GM12878 (cell line): ENCODE measurements at regions not wholly inside any gene's neighbourhood (a gene's known extent, or its start where the extent isn't known, plus 50 kb on each side); places are given as distances from the start of the nearest gene placed in this dataset.
A peak's percentile ranks its signal among the peaks of the same experiment; 100 is the strongest.

Experiments used
- ATAC-seq: fragments of 200-7000 bp; cut with Tn5 transposase; 3 replicates; pipeline ENCODE4 v1.9.1; 2020; ENCODE audit warnings: mild to moderate bottlenecking, moderate library complexity
- BruUV-seq: library from RNA; stranded (reverse); fragments of 400-500 nt; replicated peaks from 2 replicates; lab custom pipeline; 2021; lab: Mats Ljungman, UMichigan
- CTCF ChIA-PET: fragments of 300-600 bp; sonication (Branson Sonifier 250); formaldehyde crosslinking; extraction: SDS; loops from one replicate; lab custom pipeline; 2021; ENCODE audit warnings: inconsistent platforms; lab: Yijun Ruan, JAX
- POLR2A ChIA-PET: fragments of 350-600 bp; formaldehyde crosslinking; extraction: SDS; loops from one replicate; lab custom pipeline; 2021; ENCODE audit warnings: inconsistent platforms; lab: Charles Lee
- RAD21 ChIA-PET: fragments of 300-600 bp; sonication (Branson Sonifier 250); formaldehyde crosslinking; loops from one replicate; lab custom pipeline; 2023; ENCODE audit warnings: antibody characterized with exemption; ENCODE audit not compliant: unreplicated experiment; lab: Charles Lee
- SMC1A ChIA-PET: fragments of 300-600 bp; sonication (Branson Sonifier 250); formaldehyde crosslinking; loops from one replicate; lab custom pipeline; 2023; ENCODE audit not compliant: unreplicated experiment, uncharacterized antibody; lab: Charles Lee
- DNase-seq: peaks from one replicate; pipeline ENCODE4 v3.0.0-alpha.2; 2011; ENCODE audit warnings: low read depth, low spot score
- FAIRE-seq: peaks from 3 replicates; lab custom pipeline; 2011; peaks lifted over from hg19 to GRCh38; lab: Jason Lieb, UNC
- H2AFZ ChIP-seq: 2 replicates; pipeline ENCODE4 v1.6.0; 2011; ENCODE audit warnings: low read depth, low read length, control low read depth; ENCODE audit not compliant: control insufficient read depth
- H3K27ac ChIP-seq: 2 replicates; pipeline ENCODE4 v1.5.1; 2011; ENCODE audit warnings: control low read depth; ENCODE audit not compliant: control insufficient read depth, insufficient read depth
- H3K27me3 ChIP-seq, 2 experiments: replicated peaks in 1 of 2; 2 replicates each; pipeline versions ENCODE4 v1.6.0 to v1.6.1; 2011; ENCODE audit warnings: low read length in 1 of 2; ENCODE audit not compliant: control insufficient read depth in 2 of 2, insufficient read depth in 2 of 2
- H3K36me3 ChIP-seq, 2 experiments: 2 replicates each; pipeline ENCODE4 v1.5.1; 2011; ENCODE audit warnings: low read length in 1 of 2; ENCODE audit not compliant: control insufficient read depth in 2 of 2, insufficient read depth in 2 of 2
- H3K4me1 ChIP-seq: 2 replicates; pipeline ENCODE4 v1.6.1; 2011; ENCODE audit warnings: mild to moderate bottlenecking, low read length, moderate library complexity, mixed read lengths; ENCODE audit not compliant: control insufficient read depth, insufficient read depth
- H3K4me2 ChIP-seq: 2 replicates; pipeline ENCODE4 v1.6.0; 2011; ENCODE audit warnings: control low read depth; ENCODE audit not compliant: control insufficient read depth, insufficient read depth
- H3K4me3 ChIP-seq: fragments of 200-600 bp; sonication (generic); 2 replicates; pipeline ENCODE4 v1.5.1; 2016
- H3K79me2 ChIP-seq: 2 replicates; pipeline ENCODE4 v1.6.0; 2011; ENCODE audit warnings: low read length; ENCODE audit not compliant: control insufficient read depth, insufficient read depth
- H3K9ac ChIP-seq: 2 replicates; pipeline ENCODE4 v1.8.0; 2011; ENCODE audit warnings: low read length, control low read depth, mixed read lengths; ENCODE audit not compliant: control insufficient read depth, insufficient read depth
- H3K9me3 ChIP-seq: replicated peaks from 3 replicates; pipeline ENCODE4 v1.5.1; 2011; ENCODE audit warnings: mild to moderate bottlenecking, low read length; ENCODE audit not compliant: control insufficient read depth, insufficient read depth
- H4K20me1 ChIP-seq: 2 replicates; pipeline ENCODE4 v1.6.0; 2011; ENCODE audit not compliant: control insufficient read depth, insufficient read depth
- BCL11A ChIP-seq: IDR thresholded peaks from 2 replicates; pipeline ENCODE4 v1.6.1; 2011; ENCODE audit warnings: low read depth, low read length
- CBX5 ChIP-seq: sonication (generic); IDR thresholded peaks from 2 replicates; pipeline ENCODE4 v1.6.1; 2016; ENCODE audit warnings: low read depth, moderate library complexity, mild to moderate bottlenecking, inconsistent platforms
- CTCF ChIP-seq, 3 experiments: IDR thresholded peaks in 2 of 3; conservative IDR thresholded peaks in 1 of 3; 2 replicates each; pipeline ENCODE4 v1.5.1; 2011; ENCODE audit warnings: low read depth in 3 of 3, low read length in 3 of 3, mild to moderate bottlenecking in 3 of 3, control low read depth in 2 of 3, moderate library complexity in 2 of 3, inconsistent platforms in 1 of 3, mixed read lengths in 1 of 3; ENCODE audit not compliant: control insufficient read depth in 2 of 3, insufficient read depth in 1 of 3; ENCODE audit errors: extremely low read depth in 1 of 3
- E4F1 ChIP-seq: fragments of 450-650 bp; IDR thresholded peaks from 2 replicates; pipeline ENCODE4 v1.6.1; 2018; ENCODE audit warnings: borderline replicate concordance, mild to moderate bottlenecking; ENCODE audit not compliant: partially characterized antibody
- HSF1 ChIP-seq: fragments of 150-350 bp; IDR thresholded peaks from 2 replicates; pipeline ENCODE4 v1.6.1; 2014; ENCODE audit warnings: mild to moderate bottlenecking, low read depth, low read length
- NFYB ChIP-seq: IDR thresholded peaks from 2 replicates; pipeline ENCODE4 v1.6.1; 2011; ENCODE audit warnings: low read depth, mild to moderate bottlenecking, low read length, improper control_type of control experiment, moderate library complexity; ENCODE audit not compliant: insufficient read depth
- POU2F2 ChIP-seq: IDR thresholded peaks from 3 replicates; pipeline ENCODE4 v1.6.1; 2011; ENCODE audit warnings: low read depth, mild to moderate bottlenecking, low read length, borderline replicate concordance
- SIN3A ChIP-seq: IDR thresholded peaks from 2 replicates; pipeline ENCODE4 v1.6.1; 2012; ENCODE audit warnings: low read depth, low read length, improper control_type of control experiment
- SMAD5 ChIP-seq: IDR thresholded peaks from 2 replicates; pipeline ENCODE4 v1.6.1; 2016; ENCODE audit warnings: antibody characterized with exemption, low read depth
- SPI1 ChIP-seq: IDR thresholded peaks from 2 replicates; pipeline ENCODE4 v1.6.1; 2011; ENCODE audit warnings: low read depth, mild to moderate bottlenecking, low read length, moderate library complexity, borderline replicate concordance; ENCODE audit not compliant: insufficient read depth
- STAT3 ChIP-seq: IDR thresholded peaks from 2 replicates; pipeline ENCODE4 v1.6.1; 2011; ENCODE audit warnings: low read depth, low read length, improper control_type of control experiment
- SUZ12 ChIP-seq: fragments of 200-600 bp; sonication (generic); IDR thresholded peaks from one replicate; pipeline ENCODE4 v1.6.1; 2018; ENCODE audit warnings: antibody characterized with exemption, mild to moderate bottlenecking; ENCODE audit not compliant: unreplicated experiment
- USF1 ChIP-seq: IDR thresholded peaks from 2 replicates; pipeline ENCODE4 v1.6.1; 2011; ENCODE audit warnings: borderline replicate concordance, low read depth, mild to moderate bottlenecking, moderate library complexity, mixed read lengths, low read length; ENCODE audit not compliant: insufficient read depth; ENCODE audit errors: extremely low read length
- WRNIP1 ChIP-seq: IDR thresholded peaks from 2 replicates; pipeline ENCODE4 v1.6.1; 2011; ENCODE audit warnings: low read depth, low read length, improper control_type of control experiment, borderline replicate concordance
- ZNF207 ChIP-seq: fragments of 450-650 bp; IDR thresholded peaks from 2 replicates; pipeline ENCODE4 v1.6.1; 2014; ENCODE audit warnings: antibody characterized with exemption, mild to moderate bottlenecking, borderline replicate concordance
- ZNF24 ChIP-seq: fragments of 450-650 bp; IDR thresholded peaks from 2 replicates; pipeline ENCODE4 v1.6.1; 2017; ENCODE audit warnings: antibody characterized with exemption, mild to moderate bottlenecking
- WGBS: methylation state at CpG from one replicate; pipeline ENCODE4 v1.1.6; 2016; ENCODE audit warnings: low lambda C conversion rate; ENCODE audit not compliant: insufficient replicate concordance, insufficient coverage; ENCODE audit errors: missing lambda C conversion rate; 5-methylcytosine and 5-hydroxymethylcytosine counted together
- in situ Hi-C: fragments of 300-500 bp; cut with MboI; formaldehyde crosslinking; loops from 9 replicates; pipeline ENCODE4 v1.14.3; 2018; ENCODE audit warnings: mixed read lengths
- intact Hi-C: fragments of 100-400 bp; cut with micrococcal nuclease; formaldehyde crosslinking; loops from one replicate; pipeline ENCODE4 v1.14.2; 2022; ENCODE audit not compliant: unreplicated experiment

- no peak for TF ChIP-seq NFYB
- TF ChIP-seq HSF1, result no peak
- no peak for TF ChIP-seq USF1
- no peak for TF ChIP-seq CTCF (IDR thresholded peaks at IDR 0.05 in 2 of 3, conservative IDR thresholded peaks at IDR 0.05 in 1 of 3; ENCODE audit: control insufficient read depth in 2 of 3, extremely low read depth in 1 of 3, insufficient read depth in 1 of 3, low read depth in 3 of 3, low read length in 3 of 3)
- TF ChIP-seq CBX5, result no peak
Measured at GRCh38 chr11:106202935-106203620, 125.6 kb downstream of the AASDHPPT start (continued).

GRCh38 chr11:106208760-106209159, 131.3 kb downstream of the AASDHPPT start:
- H3K4me3 ChIP-seq, result no peak overlapping the region
- SMC1A ChIA-PET, result no interaction called here
- no peaks in the 10 kb centered on the region for H3K36me3 ChIP-seq
- ATAC-seq (peak; percentile 57), FAIRE-seq (no peak), DNase-seq (no peak)
- no peaks in the 10 kb centered on the region for H3K4me1 ChIP-seq
- WGBS, result 10% methylated on average over 6 of the region's 6 CpGs
- no peaks in the 10 kb centered on the region for H3K27me3 ChIP-seq
- BruUV-seq, result no TSS peak
- no peaks in the 10 kb centered on the region for H4K20me1 ChIP-seq
- RAD21 ChIA-PET, result no interaction called here
- in situ Hi-C loops (no loop called here), intact Hi-C loops (no loop called here)
- H3K79me2 ChIP-seq, result no peaks in the 10 kb centered on the region
- no peak overlapping the region for H3K4me2 ChIP-seq
- no peak for TF ChIP-seq STAT3
- TF ChIP-seq WRNIP1, result no peak
- TF ChIP-seq ZNF24, result no peak
- TF ChIP-seq CBX5, result no peak
- TF ChIP-seq ZNF207, result no peak
- no peak for TF ChIP-seq BCL11A
- no peak for TF ChIP-seq POU2F2
- TF ChIP-seq E4F1, result no peak
- no peak for TF ChIP-seq SMAD5
- no peak for TF ChIP-seq SIN3A
- no peak for TF ChIP-seq SPI1
- TF ChIP-seq SUZ12, result no peak
- no peak overlapping the region for H3K27ac ChIP-seq
- POLR2A ChIA-PET, result no interaction called here
- CTCF ChIA-PET, result no interaction called here
- no peak overlapping the region for H2AFZ ChIP-seq
- no peaks in the 10 kb centered on the region for H3K9me3 ChIP-seq
- no peak overlapping the region for H3K9ac ChIP-seq
